H1 (cell line): ENCODE measurements at regions not wholly inside any gene's neighbourhood (a gene's known extent, or its start where the extent isn't known, plus 50 kb on each side); places are given as distances from the start of the nearest gene placed in this dataset.

Experiments
- CTCF ChIA-PET: fragments of 300-600 bp; sonication (Branson Sonifier 250); formaldehyde crosslinking; loops from one replicate; lab custom pipeline; 2021; ENCODE audit not compliant: partially characterized antibody; lab: Charles Lee
- POLR2A ChIA-PET: fragments of 300-600 bp; sonication (Branson Sonifier 250); formaldehyde crosslinking; loops from one replicate; lab custom pipeline; 2021; ENCODE audit warnings: inconsistent platforms; ENCODE audit not compliant: partially characterized antibody; lab: Charles Lee
- DNase-seq, 2 experiments: peaks; one replicate each; pipeline versions ENCODE4 v3.0.0 to v3.0.0-alpha.2; 2010 to 2022; ENCODE audit warnings: low spot score in 2 of 2, low read depth in 1 of 2, mixed read lengths in 1 of 2
- FAIRE-seq: peaks from 2 replicates; lab custom pipeline; 2011; peaks lifted over from hg19 to GRCh38; lab: Jason Lieb, UNC
- H2AFZ ChIP-seq: 2 replicates; pipeline ENCODE4 v1.8.1; 2012; ENCODE audit warnings: low read length, inconsistent platforms
- H2AK5ac ChIP-seq: 2 replicates; pipeline ENCODE4 v1.6.1; 2013; ENCODE audit warnings: low read depth, low read length
- H2BK120ac ChIP-seq: replicated peaks from 2 replicates; pipeline ENCODE3; 2013; ENCODE audit warnings: low read depth, low read length, inconsistent platforms
- H2BK12ac ChIP-seq: 2 replicates; pipeline ENCODE4 v1.6.1; 2013; ENCODE audit warnings: low read depth, low read length
- H2BK15ac ChIP-seq: 2 replicates; pipeline ENCODE4 v1.6.1; 2013; ENCODE audit warnings: low read length
- H2BK20ac ChIP-seq: 2 replicates; pipeline ENCODE4 v1.6.1; 2013; ENCODE audit warnings: low read length
- H2BK5ac ChIP-seq: 2 replicates; pipeline ENCODE4 v1.6.1; 2013; ENCODE audit warnings: low read depth, low read length
- H3K14ac ChIP-seq: 2 replicates; pipeline ENCODE4 v1.6.1; 2013; ENCODE audit warnings: inconsistent platforms; ENCODE audit not compliant: insufficient read length
- H3K18ac ChIP-seq: 2 replicates; pipeline ENCODE4 v1.6.1; 2013; ENCODE audit warnings: low read length; ENCODE audit errors: extremely low read depth
- H3K23ac ChIP-seq: 2 replicates; pipeline ENCODE4 v1.6.1; 2013; ENCODE audit warnings: inconsistent platforms; ENCODE audit not compliant: insufficient read length
- H3K23me2 ChIP-seq: 2 replicates; pipeline ENCODE4 v1.6.1; 2013; ENCODE audit warnings: low read depth, low read length
- H3K27ac ChIP-seq: 2 replicates; pipeline ENCODE4 v1.6.1; 2011; ENCODE audit warnings: low read depth, low read length, inconsistent platforms
- H3K27me3 ChIP-seq, 4 experiments: replicated peaks in 1 of 4; 1 replicate in 1 of 4; 2 replicates in 3 of 4; pipeline versions ENCODE4 v1.6.1 to v1.8.1; 2011 to 2013; ENCODE audit warnings: low read length in 3 of 4, mild to moderate bottlenecking in 3 of 4, inconsistent platforms in 2 of 4, mixed read lengths in 2 of 4, moderate library complexity in 1 of 4; ENCODE audit not compliant: control insufficient read depth in 3 of 4, insufficient read depth in 3 of 4; ENCODE audit errors: extremely low read depth in 1 of 4
- H3K36me3 ChIP-seq, 4 experiments: 2 replicates each; pipeline versions ENCODE4 v1.6.1 to v1.8.1; 2011 to 2013; ENCODE audit warnings: mild to moderate bottlenecking in 4 of 4, low read length in 3 of 4, moderate library complexity in 2 of 4, control low read depth in 1 of 4, inconsistent platforms in 1 of 4; ENCODE audit not compliant: insufficient read depth in 4 of 4, control insufficient read depth in 2 of 4
- H3K4ac ChIP-seq: replicated peaks from 2 replicates; pipeline ENCODE3; 2013; ENCODE audit warnings: low read length, low read depth, mixed read lengths, inconsistent platforms; ENCODE audit not compliant: insufficient read length
- H3K4me1 ChIP-seq, 4 experiments: replicated peaks in 1 of 4; 1 replicate in 1 of 4; 2 replicates in 3 of 4; pipeline versions ENCODE4 v1.6.1 to v1.8.1; 2011 to 2013; ENCODE audit warnings: low read length in 3 of 4, inconsistent platforms in 2 of 4, mixed read lengths in 1 of 4; ENCODE audit not compliant: insufficient read depth in 4 of 4, control insufficient read depth in 3 of 4
- H3K4me2 ChIP-seq, 2 experiments: 2 replicates each; pipeline versions ENCODE4 v1.6.1 to v1.8.1; 2011 to 2013; ENCODE audit warnings: low read depth in 2 of 2, low read length in 2 of 2, control low read depth in 1 of 2, inconsistent platforms in 1 of 2, mild to moderate bottlenecking in 1 of 2; ENCODE audit not compliant: insufficient read depth in 1 of 2
- H3K4me3 ChIP-seq, 4 experiments: fragments of 200-600, 300-600 bp in 1 of 4; sonication (generic), shearing (Covaris generic), sonication (Bioruptor Twin) in 1 of 4; 2 replicates each; pipeline versions ENCODE4 v1.5.1 to v1.8.1; 2011 to 2016; ENCODE audit warnings: low read length in 4 of 4, low read depth in 3 of 4, control low read depth in 2 of 4, inconsistent platforms in 2 of 4, mild to moderate bottlenecking in 2 of 4, mixed read lengths in 1 of 4, moderate library complexity in 1 of 4; ENCODE audit not compliant: insufficient read depth in 2 of 4; ENCODE audit errors: extremely low read depth in 1 of 4
- H3K56ac ChIP-seq: replicated peaks from 2 replicates; pipeline ENCODE3; 2013; ENCODE audit warnings: low read depth, mild to moderate bottlenecking, mixed read lengths, low read length, inconsistent platforms; ENCODE audit not compliant: insufficient read length
- H3K79me1 ChIP-seq: 2 replicates; pipeline ENCODE4 v1.6.1; 2013; ENCODE audit warnings: low read depth, low read length, control low read depth
- H3K79me2 ChIP-seq, 2 experiments: 2 replicates each; pipeline versions ENCODE4 v1.6.1 to v1.8.1; 2012 to 2013; ENCODE audit warnings: low read length in 2 of 2, mild to moderate bottlenecking in 2 of 2, inconsistent platforms in 1 of 2; ENCODE audit not compliant: insufficient read depth in 2 of 2, control insufficient read depth in 1 of 2
- H3K9ac ChIP-seq, 4 experiments: replicated peaks in 1 of 4; 1 replicate in 1 of 4; 2 replicates in 3 of 4; pipeline versions ENCODE4 v1.6.1 to v1.8.1; 2011 to 2013; ENCODE audit warnings: low read depth in 3 of 4, low read length in 3 of 4, control low read depth in 2 of 4, mild to moderate bottlenecking in 2 of 4, moderate library complexity in 2 of 4, inconsistent platforms in 1 of 4; ENCODE audit errors: extremely low read depth in 1 of 4
- H3K9me3 ChIP-seq, 2 experiments: 2 replicates each; pipeline versions ENCODE4 v1.6.1 to v1.8.1; 2012 to 2013; ENCODE audit warnings: mild to moderate bottlenecking in 2 of 2, moderate library complexity in 2 of 2, control low read depth in 1 of 2, inconsistent platforms in 1 of 2, low read depth in 1 of 2, low read length in 1 of 2, mixed read lengths in 1 of 2; ENCODE audit not compliant: insufficient read depth in 2 of 2
- H4K20me1 ChIP-seq, 2 experiments: replicated peaks in 1 of 2; 2 replicates each; pipeline versions ENCODE3 to v1.8.1; 2011 to 2013; ENCODE audit warnings: inconsistent platforms in 2 of 2, low read length in 2 of 2, mild to moderate bottlenecking in 1 of 2; ENCODE audit not compliant: insufficient read depth in 2 of 2, control insufficient read depth in 1 of 2
- H4K5ac ChIP-seq: 2 replicates; pipeline ENCODE4 v1.6.1; 2013; ENCODE audit warnings: low read length, low read depth, mixed read lengths, inconsistent platforms; ENCODE audit not compliant: insufficient read length
- H4K8ac ChIP-seq: 2 replicates; pipeline ENCODE4 v1.8.0; 2013; ENCODE audit warnings: mild to moderate bottlenecking, moderate library complexity, low read length, inconsistent platforms; ENCODE audit not compliant: insufficient read depth; ENCODE audit errors: extremely low read depth
- H4K91ac ChIP-seq: replicated peaks from 2 replicates; pipeline ENCODE3; 2013; ENCODE audit warnings: low read length, mixed read lengths, inconsistent platforms; ENCODE audit not compliant: insufficient read length
- CBX5 ChIP-seq: fragments of 300-800, 300-1000 bp; sonication (generic); IDR thresholded peaks from 2 replicates; pipeline ENCODE4 v1.7.1; 2016; ENCODE audit warnings: antibody characterized with exemption, low read length, low read depth
- EGR1 ChIP-seq: IDR thresholded peaks from 2 replicates; pipeline ENCODE4 v1.6.1; 2011; ENCODE audit warnings: low read depth, low read length, borderline replicate concordance
- POU5F1 ChIP-seq: IDR thresholded peaks from 2 replicates; pipeline ENCODE4 v1.6.1; 2011; ENCODE audit warnings: low read depth, mild to moderate bottlenecking, low read length, moderate library complexity
- SIX5 ChIP-seq: IDR thresholded peaks from 2 replicates; pipeline ENCODE4 v1.6.1; 2011; ENCODE audit warnings: mild to moderate bottlenecking, low read depth, low read length
- SP1 ChIP-seq: IDR thresholded peaks from 2 replicates; pipeline ENCODE4 v1.6.1; 2011; ENCODE audit warnings: low read depth, low read length
- SP4 ChIP-seq: IDR thresholded peaks from 2 replicates; pipeline ENCODE4 v1.6.1; 2012; ENCODE audit warnings: low read length, inconsistent platforms
- WGBS, 2 experiments: shearing (Covaris generic) in 1 of 2; methylation state at CpG; one replicate each; pipeline versions ENCODE4 v1.1.6 to v1.1.7; 2013 to 2015; ENCODE audit warnings: low lambda C conversion rate in 2 of 2, mixed read lengths in 2 of 2, inconsistent platforms in 1 of 2, low coverage in 1 of 2, missing lambda C conversion rate in 1 of 2; ENCODE audit not compliant: insufficient replicate concordance in 2 of 2, insufficient coverage in 1 of 2, insufficient read length in 1 of 2; ENCODE audit errors: extremely low coverage in 1 of 2, missing lambda C conversion rate in 1 of 2; 5-methylcytosine and 5-hydroxymethylcytosine counted together

DNA sequence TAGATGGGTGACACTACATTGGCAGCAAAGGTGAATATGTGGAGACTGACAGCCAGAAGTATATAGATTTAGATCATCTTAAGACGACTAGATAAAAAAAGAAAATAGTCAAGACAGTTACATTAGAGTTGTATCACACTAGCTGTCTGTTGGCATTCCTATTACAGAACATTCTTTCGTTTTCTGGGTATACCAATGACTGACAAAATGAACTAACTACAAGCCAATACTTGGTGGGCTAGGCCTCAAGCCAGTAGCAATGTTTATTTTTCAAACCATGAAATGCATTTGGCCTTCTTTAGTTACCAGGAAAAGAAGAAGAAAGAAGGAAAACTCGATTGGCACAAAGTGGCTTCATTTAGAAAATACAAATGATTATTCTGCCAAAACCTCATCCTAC is 944.9 kb upstream of the ZEB2 start:
- Histone ChIP-seq H2AFZ (no peak overlapping the region), H3K79me2 (no peaks in the 10 kb centered on the region), H2BK12ac (no peak overlapping the region), H4K20me1 (no peaks in the 10 kb centered on the region), H3K4ac (no peak overlapping the region), H3K79me1 (no peaks in the 10 kb centered on the region), H2BK20ac (no peak overlapping the region), H2AK5ac (no peak overlapping the region), H3K56ac (no peak overlapping the region), H3K18ac (no peak overlapping the region), H4K91ac (no peak overlapping the region), H2BK120ac (no peak overlapping the region), H3K4me1 (no peaks in the 10 kb centered on the region), H3K9me3 (no peaks in the 10 kb centered on the region), H4K8ac (no peak overlapping the region), H3K4me3 (no peak overlapping the region), H3K4me2 (no peak overlapping the region), H2BK15ac (no peak overlapping the region), H2BK5ac (no peak overlapping the region), H3K27ac (no peak overlapping the region), H4K5ac (no peak overlapping the region), H3K36me3 (no peaks in the 10 kb centered on the region), H3K23me2 (no peaks in the 10 kb centered on the region), H3K23ac (no peak overlapping the region), H3K27me3 (no peaks in the 10 kb centered on the region), H3K14ac (no peak overlapping the region), H3K9ac (no peak overlapping the region)
- CTCF ChIA-PET: no interaction called here
- 78% methylated on average over 3 of the region's 3 CpGs; no CpG with 5 or more reads in 1 of the 2 experiments for WGBS, 2 experiments
- POLR2A ChIA-PET: no interaction called here
- TF ChIP-seq EGR1: no peak
- TF ChIP-seq SP4: no peak
- TF ChIP-seq POU5F1: no peak
- TF ChIP-seq CBX5: no peak
- TF ChIP-seq SIX5: no peak
- TF ChIP-seq SP1: no peak
- no peak for DNase-seq
- FAIRE-seq: no peak
